ENCODE measurements at regions not wholly inside any gene's neighbourhood (a gene's known extent, or its start where the extent isn't known, plus 50 kb on each side); places are given as distances from the start of the nearest gene placed in this dataset.

DNA sequence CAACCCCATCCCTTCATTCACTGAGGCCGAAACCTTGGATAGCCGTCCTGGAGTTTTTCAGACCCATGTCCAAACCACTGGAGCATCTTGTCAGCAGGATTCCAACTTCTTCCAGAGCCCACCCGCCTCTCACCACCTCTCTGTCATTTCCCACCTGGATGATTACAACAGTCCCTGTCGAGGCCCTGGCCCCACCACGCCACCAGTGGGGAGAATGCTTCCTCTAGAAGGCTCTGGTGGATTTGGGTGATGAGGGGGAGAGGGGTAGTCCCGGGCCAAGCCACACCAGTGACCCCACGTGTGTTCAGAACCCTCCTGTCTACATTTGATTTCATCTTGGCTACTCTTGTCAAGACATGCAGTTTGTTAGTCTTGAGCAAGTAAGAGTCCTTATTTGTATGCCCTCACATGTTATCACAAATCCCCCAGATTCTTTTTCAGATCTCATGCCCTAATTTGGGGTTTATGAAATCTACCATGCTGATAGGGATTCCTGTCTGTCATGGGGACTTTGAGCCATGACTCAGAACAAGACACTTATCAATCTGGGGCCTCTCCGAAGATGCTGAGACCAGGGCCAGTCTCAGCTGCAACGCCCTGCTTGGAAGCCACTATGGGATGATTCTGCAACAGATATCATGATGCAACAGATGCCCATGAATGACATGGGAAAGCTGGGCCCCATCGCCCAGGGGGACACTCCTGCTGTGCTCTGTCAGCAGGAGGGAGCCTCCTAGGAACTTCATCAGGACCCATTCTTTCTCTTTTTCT, 186.1 kb downstream of the ZFP36L2 start:
- peaks cover 0 to 11% of the 10 kb centered on the region in 2 donors for H3K4me1 ChIP-seq
- no peak overlapping the region for H3K4me3 ChIP-seq
- no peak overlapping the region for H3K27ac ChIP-seq
- TF ChIP-seq, protein P1, sequence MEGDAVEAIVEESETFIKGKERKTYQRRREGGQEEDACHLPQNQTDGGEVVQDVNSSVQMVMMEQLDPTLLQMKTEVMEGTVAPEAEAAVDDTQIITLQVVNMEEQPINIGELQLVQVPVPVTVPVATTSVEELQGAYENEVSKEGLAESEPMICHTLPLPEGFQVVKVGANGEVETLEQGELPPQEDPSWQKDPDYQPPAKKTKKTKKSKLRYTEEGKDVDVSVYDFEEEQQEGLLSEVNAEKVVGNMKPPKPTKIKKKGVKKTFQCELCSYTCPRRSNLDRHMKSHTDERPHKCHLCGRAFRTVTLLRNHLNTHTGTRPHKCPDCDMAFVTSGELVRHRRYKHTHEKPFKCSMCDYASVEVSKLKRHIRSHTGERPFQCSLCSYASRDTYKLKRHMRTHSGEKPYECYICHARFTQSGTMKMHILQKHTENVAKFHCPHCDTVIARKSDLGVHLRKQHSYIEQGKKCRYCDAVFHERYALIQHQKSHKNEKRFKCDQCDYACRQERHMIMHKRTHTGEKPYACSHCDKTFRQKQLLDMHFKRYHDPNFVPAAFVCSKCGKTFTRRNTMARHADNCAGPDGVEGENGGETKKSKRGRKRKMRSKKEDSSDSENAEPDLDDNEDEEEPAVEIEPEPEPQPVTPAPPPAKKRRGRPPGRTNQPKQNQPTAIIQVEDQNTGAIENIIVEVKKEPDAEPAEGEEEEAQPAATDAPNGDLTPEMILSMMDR (IDR thresholded peaks at IDR 0.05), result no peak
- no peaks in the 10 kb centered on the region for H3K9me3 ChIP-seq
- no peaks in the 10 kb centered on the region for H3K36me3 ChIP-seq
- H3K27me3 ChIP-seq, result no peaks in the 10 kb centered on the region
- no peak for DNase-seq (ENCODE audit: low spot score)

DNA sequence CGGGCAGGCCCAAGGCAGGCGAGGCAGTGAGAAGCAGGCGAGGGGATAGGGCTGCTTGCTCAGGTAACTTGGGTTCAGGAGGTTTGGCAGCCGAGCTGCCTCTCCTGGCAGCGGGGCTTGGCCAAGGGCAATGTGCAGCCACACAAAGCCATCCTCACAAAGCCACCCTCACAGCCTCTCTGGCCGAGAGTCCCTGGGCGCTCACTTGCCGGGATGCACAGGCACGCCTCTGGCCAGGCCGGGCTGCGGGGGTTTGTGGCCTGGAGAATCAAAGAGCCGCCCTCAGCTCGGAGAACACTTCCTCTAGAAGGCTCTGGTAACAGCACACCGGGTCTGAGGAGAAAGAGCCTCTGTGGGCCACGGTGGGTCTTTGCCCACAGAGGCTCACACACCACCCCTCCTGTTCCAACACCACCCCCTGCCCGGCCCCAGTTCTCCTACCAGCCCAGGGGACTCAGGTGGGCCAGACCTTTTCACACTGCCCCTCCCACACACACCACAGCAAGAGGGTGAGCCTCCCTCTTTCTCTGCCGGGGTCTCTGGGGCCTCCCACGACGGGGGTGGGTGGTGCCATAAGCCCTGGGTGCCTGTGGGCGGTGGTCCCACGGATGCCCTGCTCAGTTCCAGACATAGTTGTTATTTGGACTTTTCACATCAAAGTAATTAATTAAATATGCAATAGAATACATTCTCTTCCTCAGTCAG, 186.9 kb downstream of the ZFP36L2 start:
- Histone ChIP-seq H3K4me3 (no peak overlapping the region), H3K36me3 (no peaks in the 10 kb centered on the region), H3K9me3 (no peaks in the 10 kb centered on the region), H3K27me3 (no peaks in the 10 kb centered on the region), H3K4me1 (peaks cover 0 to 11% of the 10 kb centered on the region in 2 donors), H3K27ac (no peak overlapping the region)
- TF ChIP-seq, protein P1 (IDR thresholded peaks at IDR 0.05), result no peak
- DNase-seq (ENCODE audit: low spot score), result no peak

DNA sequence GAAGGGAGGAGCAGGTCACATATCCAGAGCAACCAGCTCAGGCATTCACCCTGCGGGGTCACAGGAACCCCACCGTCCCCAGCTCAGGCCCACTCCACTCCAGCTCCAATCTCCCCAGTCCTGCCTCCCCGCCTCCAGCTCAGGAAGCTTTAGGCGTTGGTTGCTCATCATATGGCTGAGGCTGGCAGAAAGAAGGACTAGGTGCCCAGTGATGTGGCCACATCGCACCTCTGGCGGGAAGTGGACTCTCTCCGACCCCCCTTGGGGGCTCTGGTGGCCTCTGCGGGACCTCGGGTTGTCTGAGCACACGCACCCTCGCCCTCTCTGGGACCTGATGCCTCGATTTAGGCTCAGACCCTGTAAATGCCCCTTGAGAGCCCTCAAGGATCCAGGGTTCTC, 187.7 kb downstream of the ZFP36L2 start:
- Histone ChIP-seq H3K27ac (no peak overlapping the region), H3K4me1 (peaks cover 0 to 2% of the 10 kb centered on the region in 2 donors), H3K9me3 (no peaks in the 10 kb centered on the region), H3K4me3 (no peak overlapping the region), H3K36me3 (no peaks in the 10 kb centered on the region), H3K27me3 (no peaks in the 10 kb centered on the region)
- no peak for DNase-seq (ENCODE audit: low spot score)
- TF ChIP-seq, protein P1 (IDR thresholded peaks at IDR 0.05), result no peak

DNA sequence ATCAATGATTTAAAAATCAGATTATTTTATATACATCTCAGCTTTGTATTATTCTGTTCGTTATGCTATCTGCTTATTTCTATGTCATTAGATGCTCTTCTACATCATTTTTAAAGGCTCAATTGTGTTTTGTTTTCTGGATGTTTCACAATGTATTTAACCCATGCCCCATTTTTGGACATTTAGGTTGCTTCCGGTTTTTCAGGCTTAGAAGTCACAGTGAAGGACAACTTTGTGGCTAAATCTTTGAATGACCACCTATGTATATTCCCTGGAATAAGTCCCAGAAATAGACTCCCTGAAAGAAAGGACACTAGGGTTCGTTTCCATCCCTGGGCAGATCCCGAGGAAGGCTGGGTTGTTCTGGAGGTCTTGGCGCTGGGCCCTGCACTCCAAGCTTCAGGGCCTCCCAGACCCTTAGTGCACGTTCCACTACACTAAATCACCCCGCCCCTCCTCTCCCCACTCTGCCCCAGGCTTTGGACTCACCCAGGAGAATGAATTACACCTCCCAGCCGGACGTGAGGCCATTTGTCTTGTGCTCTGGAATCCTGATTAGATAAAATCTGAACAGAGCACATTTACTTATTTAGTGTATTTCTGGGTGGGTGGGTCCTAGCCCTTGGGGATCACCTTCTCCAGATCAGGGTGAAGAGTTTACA, 188.2 kb downstream of the ZFP36L2 start:
- Histone ChIP-seq H3K36me3 (no peaks in the 10 kb centered on the region), H3K9me3 (no peaks in the 10 kb centered on the region), H3K4me3 (no peak overlapping the region), H3K27ac (no peak overlapping the region), H3K27me3 (no peaks in the 10 kb centered on the region), H3K4me1 (no peaks in the 10 kb centered on the region)
- TF ChIP-seq, protein P1 (IDR thresholded peaks at IDR 0.05), result no peak
- no peak for DNase-seq (ENCODE audit: low spot score)

DNA sequence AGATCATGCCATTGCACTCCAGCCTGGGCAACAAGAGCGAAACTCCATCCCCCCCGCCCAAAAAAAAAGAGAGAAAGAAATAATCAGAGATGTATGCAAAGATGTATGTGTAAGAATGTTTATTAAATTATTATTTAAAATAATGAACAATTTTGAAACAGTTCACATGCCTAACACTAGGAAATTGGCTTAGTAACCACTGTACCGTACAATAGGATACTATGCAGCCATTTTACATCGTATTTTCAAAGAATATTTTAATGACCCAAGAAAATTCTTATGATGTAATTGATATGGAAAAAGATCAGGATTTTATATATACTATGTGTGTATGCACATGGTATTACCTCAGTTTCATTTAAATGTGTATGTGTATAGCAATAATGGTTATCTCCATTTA, 190.5 kb downstream of the ZFP36L2 start:
- Histone ChIP-seq H3K9me3 (no peaks in the 10 kb centered on the region), H3K36me3 (no peaks in the 10 kb centered on the region), H3K4me1 (peaks cover 0 to 16% of the 10 kb centered on the region in 2 donors), H3K27ac (no peak overlapping the region), H3K4me3 (no peak overlapping the region), H3K27me3 (no peaks in the 10 kb centered on the region)
- TF ChIP-seq, protein P1 (IDR thresholded peaks at IDR 0.05), result no peak
- DNase-seq (ENCODE audit: low spot score), result no peak
